Neural cell (in vitro differentiated cells): ENCODE measurements at regions not wholly inside any gene's neighbourhood (a gene's known extent, or its start where the extent isn't known, plus 50 kb on each side); places are given as distances from the start of the nearest gene placed in this dataset.

Experiments used
- CTCF ChIP-seq: fragments of 450-650 bp; IDR thresholded peaks from 2 replicates; pipeline ENCODE4 v1.5.1; 2014; ENCODE audit warnings: antibody characterized with exemption, mild to moderate bottlenecking, moderate library complexity; ENCODE audit not compliant: poor library complexity, severe bottlenecking
- EP300 ChIP-seq: fragments of 450-650 bp; conservative IDR thresholded peaks from 2 replicates; pipeline ENCODE4 v1.6.1; 2014; ENCODE audit warnings: antibody characterized with exemption, mild to moderate bottlenecking, moderate library complexity; ENCODE audit not compliant: poor library complexity, severe bottlenecking
- EZH2 ChIP-seq: fragments of 200-600, 300-800 bp; shearing (Covaris generic), sonication (generic); IDR thresholded peaks from 2 replicates; pipeline ENCODE4 v1.6.1; 2014; ENCODE audit warnings: antibody characterized with exemption, low read length, borderline replicate concordance, mild to moderate bottlenecking; ENCODE audit not compliant: insufficient read depth, poor library complexity, severe bottlenecking
- RAD21 ChIP-seq: fragments of 450-650 bp; conservative IDR thresholded peaks from 2 replicates; pipeline ENCODE4 v1.6.1; 2014; ENCODE audit warnings: antibody characterized with exemption, mild to moderate bottlenecking, moderate library complexity
- REST ChIP-seq: IDR thresholded peaks from 2 replicates; pipeline ENCODE4 v1.6.1; 2012; ENCODE audit warnings: borderline replicate concordance
- TAF1 ChIP-seq: IDR thresholded peaks from 2 replicates; pipeline ENCODE4 v1.6.1; 2012; ENCODE audit warnings: low read depth

DNA sequence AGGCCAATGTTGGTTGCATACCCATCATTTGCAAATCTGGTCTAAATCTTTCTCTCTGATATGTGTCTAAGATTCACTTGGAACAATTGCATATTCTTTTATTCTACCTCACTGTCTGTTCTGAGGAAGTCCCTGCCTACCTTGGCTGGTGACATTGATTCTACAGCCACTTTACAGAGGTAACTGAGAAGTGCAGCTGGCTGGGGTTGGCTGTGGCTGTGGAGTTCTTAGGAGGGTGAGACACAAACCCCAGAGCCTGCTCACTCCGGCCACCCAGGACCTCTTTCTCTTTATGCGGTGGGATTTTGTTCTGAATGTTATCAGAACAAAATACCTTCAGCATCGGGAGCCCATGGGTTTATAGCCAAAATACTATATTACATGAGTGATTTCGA lies 54.5 kb upstream of the IRS2 start:
- TF ChIP-seq CTCF (no peak), TAF1 (no peak), EP300 (no peak), EZH2 (no peak), RAD21 (no peak), REST (no peak)
